ENCODE measurements at regions not wholly inside any gene's neighbourhood (a gene's known extent, or its start where the extent isn't known, plus 50 kb on each side); places are given as distances from the start of the nearest gene placed in this dataset.

GRCh38 chr10:78609976-78610375, 458.8 kb upstream of the ZMIZ1 start:
- no CpG with 5 or more reads among the region's 1 CpG for WGBS (ENCODE audit: insufficient coverage)
- DNase-seq: no peak
- no peaks in the 10 kb centered on the region for H3K36me3 Mint-ChIP-seq
- peaks cover 0 to 8% of the 10 kb centered on the region in 2 experiments for H3K27me3 ChIP-seq (replicated peaks in 1 of 2; ENCODE audit: control insufficient read depth in 2 of 2, extremely low read depth in 1 of 2, insufficient read depth in 2 of 2, low read length in 1 of 2)
- no peak overlapping the region for H3K4me3 ChIP-seq (ENCODE audit: control insufficient read depth in 1 of 2, extremely low read depth in 1 of 2, low read length in 1 of 2)
- H3K36me3 ChIP-seq (ENCODE audit: control insufficient read depth in 2 of 2, extremely low read depth in 1 of 2, insufficient read depth in 1 of 2, low read length in 1 of 2): no peaks in the 10 kb centered on the region
- no peak overlapping the region for H3K4me3 Mint-ChIP-seq
- H3K4me1 Mint-ChIP-seq: no peaks in the 10 kb centered on the region
- H3K27ac ChIP-seq (ENCODE audit: low read length): no peak overlapping the region
- no peaks in the 10 kb centered on the region for H3K4me1 ChIP-seq (ENCODE audit: control insufficient read depth in 1 of 2, extremely low read depth in 1 of 2, insufficient read depth in 2 of 2, low read length in 2 of 2)
- ChIA-PET POLR2A (no interaction called here), CTCF (interaction anchor here (0.5 to 0.6 kb wide), 2 partner anchors 890 to 1636 kb away, joined by 3 to 7 read pairs; no protein-coding TSS in a partner anchor)
- H3K9me3 Mint-ChIP-seq: peaks cover 4 to 14% (median 8%) of the 10 kb centered on the region in 3 donors
- ATAC-seq (replicated peaks in 1 of 4): no peak
- no peaks in the 10 kb centered on the region for H3K9me3 ChIP-seq
- no peak overlapping the region for H3K27ac Mint-ChIP-seq
- peaks cover 9 to 16% of the 10 kb centered on the region in 2 donors for H3K27me3 Mint-ChIP-seq

GRCh38 chr10:78613132-78613531, 455.6 kb upstream of the ZMIZ1 start:
- POLR2A ChIA-PET: no interaction called here
- H3K9me3 Mint-ChIP-seq: peaks cover 4 to 13% (median 8%) of the 10 kb centered on the region in 3 donors

GRCh38 chr10:78614267-78614666, 454.5 kb upstream of the ZMIZ1 start:
- Mint-ChIP-seq H3K4me1 (no peaks in the 10 kb centered on the region), H3K4me3 (no peak overlapping the region), H3K27ac (no peak overlapping the region), H3K36me3 (no peaks in the 10 kb centered on the region), H3K27me3 (peaks cover 16 to 19% of the 10 kb centered on the region in 2 donors), H3K9me3 (peaks cover 4 to 6% (median 5%) of the 10 kb centered on the region in 3 donors)
- ChIA-PET POLR2A (no interaction called here), CTCF (no interaction called here)
- H3K9me3 ChIP-seq: no peaks in the 10 kb centered on the region
- DNase-seq: no peak
- WGBS (ENCODE audit: insufficient coverage): no CpG with 5 or more reads among the region's 4 CpGs
- H3K27me3 ChIP-seq (replicated peaks in 1 of 2; ENCODE audit: control insufficient read depth in 2 of 2, extremely low read depth in 1 of 2, insufficient read depth in 2 of 2, low read length in 1 of 2): peaks cover 0 to 20% of the 10 kb centered on the region in 2 experiments
- no peak overlapping the region for H3K27ac ChIP-seq (ENCODE audit: low read length)
- H3K36me3 ChIP-seq (ENCODE audit: control insufficient read depth in 2 of 2, extremely low read depth in 1 of 2, insufficient read depth in 1 of 2, low read length in 1 of 2): no peaks in the 10 kb centered on the region
- no peak for ATAC-seq (replicated peaks in 1 of 4)
- H3K4me3 ChIP-seq (ENCODE audit: control insufficient read depth in 1 of 2, extremely low read depth in 1 of 2, low read length in 1 of 2): no peak overlapping the region
- H3K4me1 ChIP-seq (ENCODE audit: control insufficient read depth in 1 of 2, extremely low read depth in 1 of 2, insufficient read depth in 2 of 2, low read length in 2 of 2): no peaks in the 10 kb centered on the region

More at GRCh38 chr10:78613132-78613531, 455.6 kb upstream of the ZMIZ1 start:
- H3K4me1 Mint-ChIP-seq: no peaks in the 10 kb centered on the region
- CTCF ChIA-PET: interaction anchor here in 1 of 2 donors (0.5 kb wide), 1 partner anchor 1575 kb away, joined by 3 read pairs; no protein-coding TSS in a partner anchor
- peaks cover 0 to 18% of the 10 kb centered on the region in 2 experiments for H3K27me3 ChIP-seq (replicated peaks in 1 of 2; ENCODE audit: control insufficient read depth in 2 of 2, extremely low read depth in 1 of 2, insufficient read depth in 2 of 2, low read length in 1 of 2)
- no peak overlapping the region for H3K27ac ChIP-seq (ENCODE audit: low read length)
- H3K36me3 Mint-ChIP-seq: no peaks in the 10 kb centered on the region
- peaks cover 16 to 19% of the 10 kb centered on the region in 2 donors for H3K27me3 Mint-ChIP-seq
- DNase-seq: no peak
- H3K27ac Mint-ChIP-seq: no peak overlapping the region
- no peaks in the 10 kb centered on the region for H3K36me3 ChIP-seq (ENCODE audit: control insufficient read depth in 2 of 2, extremely low read depth in 1 of 2, insufficient read depth in 1 of 2, low read length in 1 of 2)
- no peaks in the 10 kb centered on the region for H3K4me1 ChIP-seq (ENCODE audit: control insufficient read depth in 1 of 2, extremely low read depth in 1 of 2, insufficient read depth in 2 of 2, low read length in 2 of 2)
- no peak overlapping the region for H3K4me3 Mint-ChIP-seq
- H3K9me3 ChIP-seq: no peaks in the 10 kb centered on the region
- H3K4me3 ChIP-seq (ENCODE audit: control insufficient read depth in 1 of 2, extremely low read depth in 1 of 2, low read length in 1 of 2): no peak overlapping the region
- ATAC-seq (replicated peaks in 1 of 4): no peak

DNA sequence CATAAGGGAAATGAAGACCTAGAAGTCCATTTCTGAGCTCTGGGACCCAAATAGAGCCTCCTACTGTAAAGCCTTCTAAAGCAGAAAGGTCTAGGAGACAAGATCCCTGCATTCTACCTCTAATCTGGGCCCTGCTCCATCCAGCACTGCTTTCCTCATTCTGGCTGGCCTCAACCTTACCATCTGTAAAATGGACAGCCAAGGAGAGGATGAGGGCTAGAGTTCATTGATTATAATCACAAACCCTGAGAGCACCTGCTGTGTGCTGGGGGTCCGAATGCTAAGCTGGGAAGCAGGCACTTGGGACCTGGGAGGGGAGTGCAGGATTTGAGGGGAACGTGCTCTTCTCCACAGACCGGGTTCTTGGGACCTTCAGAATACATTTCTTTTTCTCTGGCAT, 454.0 kb upstream of the ZMIZ1 start:
- Mint-ChIP-seq H3K4me3 (no peak overlapping the region), H3K27ac (no peak overlapping the region), H3K36me3 (no peaks in the 10 kb centered on the region), H3K4me1 (no peaks in the 10 kb centered on the region), H3K9me3 (peaks cover 4% of the 10 kb centered on the region in 3 donors), H3K27me3 (peaks cover 16 to 19% of the 10 kb centered on the region in 2 donors)
- peaks cover 0 to 20% of the 10 kb centered on the region in 2 experiments for H3K27me3 ChIP-seq (replicated peaks in 1 of 2; ENCODE audit: control insufficient read depth in 2 of 2, extremely low read depth in 1 of 2, insufficient read depth in 2 of 2, low read length in 1 of 2)
- ChIA-PET POLR2A (no interaction called here), CTCF (no interaction called here)
- H3K9me3 ChIP-seq: no peaks in the 10 kb centered on the region
- WGBS (ENCODE audit: insufficient coverage): 67% methylated on average over 1 of the region's 3 CpGs
- ATAC-seq (replicated peaks in 1 of 4): no peak
- H3K4me3 ChIP-seq (ENCODE audit: control insufficient read depth in 1 of 2, extremely low read depth in 1 of 2, low read length in 1 of 2): no peak overlapping the region
- no peaks in the 10 kb centered on the region for H3K4me1 ChIP-seq (ENCODE audit: control insufficient read depth in 1 of 2, extremely low read depth in 1 of 2, insufficient read depth in 2 of 2, low read length in 2 of 2)
- no peak for DNase-seq
- H3K36me3 ChIP-seq (ENCODE audit: control insufficient read depth in 2 of 2, extremely low read depth in 1 of 2, insufficient read depth in 1 of 2, low read length in 1 of 2): no peaks in the 10 kb centered on the region
- H3K27ac ChIP-seq (ENCODE audit: low read length): no peak overlapping the region

- Mint-ChIP-seq H3K4me3 (no peak overlapping the region), H3K9me3 (no peaks in the 10 kb centered on the region), H3K27me3 (peaks cover 12 to 16% of the 10 kb centered on the region in 2 donors), H3K36me3 (no peaks in the 10 kb centered on the region), H3K4me1 (no peaks in the 10 kb centered on the region), H3K27ac (no peak overlapping the region)
- Histone ChIP-seq H3K27me3 (replicated peaks in 1 of 2; ENCODE audit: control insufficient read depth in 2 of 2, extremely low read depth in 1 of 2, insufficient read depth in 2 of 2, low read length in 1 of 2) (peaks cover 0 to 17% of the 10 kb centered on the region in 2 experiments), H3K27ac (ENCODE audit: low read length) (no peak overlapping the region), H3K36me3 (ENCODE audit: control insufficient read depth in 2 of 2, extremely low read depth in 1 of 2, insufficient read depth in 1 of 2, low read length in 1 of 2) (no peaks in the 10 kb centered on the region), H3K9me3 (no peaks in the 10 kb centered on the region), H3K4me1 (ENCODE audit: control insufficient read depth in 1 of 2, extremely low read depth in 1 of 2, insufficient read depth in 2 of 2, low read length in 2 of 2) (no peaks in the 10 kb centered on the region), H3K4me3 (ENCODE audit: control insufficient read depth in 1 of 2, extremely low read depth in 1 of 2, low read length in 1 of 2) (no peak overlapping the region)
- ChIA-PET CTCF (no interaction called here), POLR2A (no interaction called here)
- 56% methylated on average over 2 of the region's 4 CpGs for WGBS (ENCODE audit: insufficient coverage)
- DNase-seq (no peak), ATAC-seq (replicated peaks in 1 of 4) (no peak)
These were observed 452.6 kb upstream of the ZMIZ1 start for GRCh38 chr10:78616125-78616695.

DNA sequence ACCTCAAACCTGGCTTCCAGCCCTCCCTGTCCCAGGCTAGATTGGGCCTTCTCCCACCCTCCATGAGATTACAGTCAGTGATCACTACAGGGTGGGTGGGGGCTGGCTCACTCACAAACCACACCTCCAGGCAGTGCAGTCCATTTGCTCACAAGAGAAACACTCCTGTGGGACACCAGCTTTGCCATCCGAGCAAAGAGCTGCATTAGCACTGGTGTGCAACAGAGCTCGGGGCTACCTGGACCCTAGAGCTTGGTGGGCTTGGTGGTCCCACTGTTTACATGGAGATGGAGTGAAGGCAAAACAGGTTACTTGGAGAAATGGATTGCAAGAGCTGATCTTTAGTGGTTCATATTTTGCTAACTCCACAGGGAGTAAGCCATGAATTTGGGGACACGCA, 451.7 kb upstream of the ZMIZ1 start:
- Histone ChIP-seq H3K36me3 (ENCODE audit: control insufficient read depth in 2 of 2, extremely low read depth in 1 of 2, insufficient read depth in 1 of 2, low read length in 1 of 2) (no peaks in the 10 kb centered on the region), H3K27me3 (replicated peaks in 1 of 2; ENCODE audit: control insufficient read depth in 2 of 2, extremely low read depth in 1 of 2, insufficient read depth in 2 of 2, low read length in 1 of 2) (peaks cover 0 to 17% of the 10 kb centered on the region in 2 experiments), H3K9me3 (no peaks in the 10 kb centered on the region), H3K4me3 (ENCODE audit: control insufficient read depth in 1 of 2, extremely low read depth in 1 of 2, low read length in 1 of 2) (no peak overlapping the region), H3K27ac (ENCODE audit: low read length) (no peak overlapping the region), H3K4me1 (ENCODE audit: control insufficient read depth in 1 of 2, extremely low read depth in 1 of 2, insufficient read depth in 2 of 2, low read length in 2 of 2) (no peaks in the 10 kb centered on the region)
- ChIA-PET POLR2A (no interaction called here), CTCF (no interaction called here)
- H3K9me3 Mint-ChIP-seq: no peaks in the 10 kb centered on the region
- H3K4me1 Mint-ChIP-seq: no peaks in the 10 kb centered on the region
- ATAC-seq (replicated peaks in 1 of 4) (no peak), DNase-seq (no peak)
- H3K27me3 Mint-ChIP-seq: peaks cover 12 to 13% of the 10 kb centered on the region in 2 donors
- H3K4me3 Mint-ChIP-seq: no peak overlapping the region
- no peaks in the 10 kb centered on the region for H3K36me3 Mint-ChIP-seq
- no peak overlapping the region for H3K27ac Mint-ChIP-seq
- 81% methylated on average over 3 of the region's 3 CpGs for WGBS (ENCODE audit: insufficient coverage)

DNA sequence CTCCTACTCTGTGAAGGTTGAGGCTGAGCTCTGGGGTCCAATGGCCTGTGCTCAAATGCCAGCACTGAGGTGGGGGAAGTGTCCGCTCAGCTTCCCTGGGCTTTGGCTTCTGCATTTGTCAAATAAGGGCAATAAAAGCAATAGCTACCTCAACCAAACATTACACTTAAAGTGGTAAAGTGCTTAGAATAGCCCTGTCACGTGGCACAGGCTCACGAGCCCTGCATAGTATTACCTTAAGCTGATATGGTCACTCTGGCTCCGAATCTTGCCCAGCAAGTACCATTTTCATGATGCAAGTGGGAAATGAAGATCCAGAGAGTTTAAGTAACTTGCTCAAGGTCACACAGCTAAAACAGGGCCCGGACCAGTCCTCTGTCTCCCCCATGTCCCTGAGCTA, 451.1 kb upstream of the ZMIZ1 start:
- ATAC-seq (replicated peaks in 1 of 4) (no peak), DNase-seq (no peak)
- WGBS (ENCODE audit: insufficient coverage): 93% methylated on average over 2 of the region's 5 CpGs
- no peaks in the 10 kb centered on the region for H3K36me3 ChIP-seq (ENCODE audit: control insufficient read depth in 2 of 2, extremely low read depth in 1 of 2, insufficient read depth in 1 of 2, low read length in 1 of 2)
- H3K36me3 Mint-ChIP-seq: no peaks in the 10 kb centered on the region
- CTCF ChIA-PET: no interaction called here
- H3K9me3 Mint-ChIP-seq: no peaks in the 10 kb centered on the region
- H3K27me3 Mint-ChIP-seq: peaks cover 7 to 14% of the 10 kb centered on the region in 2 donors
- H3K27ac ChIP-seq (ENCODE audit: low read length): no peak overlapping the region
- H3K27me3 ChIP-seq (replicated peaks in 1 of 2; ENCODE audit: control insufficient read depth in 2 of 2, extremely low read depth in 1 of 2, insufficient read depth in 2 of 2, low read length in 1 of 2): peaks cover 0 to 16% of the 10 kb centered on the region in 2 experiments
- no peaks in the 10 kb centered on the region for H3K4me1 ChIP-seq (ENCODE audit: control insufficient read depth in 1 of 2, extremely low read depth in 1 of 2, insufficient read depth in 2 of 2, low read length in 2 of 2)
- POLR2A ChIA-PET: no interaction called here
- H3K4me3 Mint-ChIP-seq: no peak overlapping the region
- no peaks in the 10 kb centered on the region for H3K4me1 Mint-ChIP-seq
- no peak overlapping the region for H3K27ac Mint-ChIP-seq
- no peak overlapping the region for H3K4me3 ChIP-seq (ENCODE audit: control insufficient read depth in 1 of 2, extremely low read depth in 1 of 2, low read length in 1 of 2)
- no peaks in the 10 kb centered on the region for H3K9me3 ChIP-seq

Data from T-cell (primary cell).